ENCODE measurements at regions not wholly inside any gene's neighbourhood (a gene's known extent, or its start where the extent isn't known, plus 50 kb on each side); places are given as distances from the start of the nearest gene placed in this dataset.
"Not testable (repeated sequence)": the region's sequence is repeated elsewhere in the genome, so short reads cannot be mapped to it uniquely, and the experiment has no call there.

GRCh38 chr2:192971981-192972380 lies 777.2 kb upstream of the TMEFF2 start:
- DNase-seq = no peak

- DNase-seq = no peak
These were observed 774.3 kb upstream of the TMEFF2 start for GRCh38 chr2:192969055-192969454.

GRCh38 chr2:192960945-192961344 lies 766.2 kb upstream of the TMEFF2 start:
- no peak for DNase-seq

- not testable (repeated sequence) for DNase-seq
These were observed 763.9 kb upstream of the TMEFF2 start for GRCh38 chr2:192958615-192959014.

- no peak for DNase-seq
These were observed 762.7 kb upstream of the TMEFF2 start for GRCh38 chr2:192957425-192957824.

GRCh38 chr2:192953116-192953515 lies 758.4 kb upstream of the TMEFF2 start:
- no peak for DNase-seq

GRCh38 chr2:192952245-192952644 lies 757.5 kb upstream of the TMEFF2 start:
- no peak for DNase-seq

- DNase-seq = no peak
These were observed 753.6 kb upstream of the TMEFF2 start for GRCh38 chr2:192948316-192948715.

- DNase-seq = no peak
These were observed 752.6 kb upstream of the TMEFF2 start for GRCh38 chr2:192947352-192947751.

GRCh38 chr2:192940767-192941166 lies 746.0 kb upstream of the TMEFF2 start:
- DNase-seq = no peak

GRCh38 chr2:192932376-192932775 lies 737.6 kb upstream of the TMEFF2 start:
- no peak for DNase-seq

GRCh38 chr2:192921631-192922030 lies 726.9 kb upstream of the TMEFF2 start:
- DNase-seq = not testable (repeated sequence)

GRCh38 chr2:192901446-192901845 lies 706.7 kb upstream of the TMEFF2 start:
- no peak for DNase-seq

- no peak for DNase-seq
These were observed 704.7 kb upstream of the TMEFF2 start for GRCh38 chr2:192899466-192899865.

- DNase-seq = not testable (repeated sequence)
These were observed 699.2 kb upstream of the TMEFF2 start for GRCh38 chr2:192893976-192894375.

- no peak for DNase-seq
These were observed 693.4 kb upstream of the TMEFF2 start for GRCh38 chr2:192888109-192888508.

- DNase-seq = no peak
These were observed 692.6 kb upstream of the TMEFF2 start for GRCh38 chr2:192887337-192887736.

GRCh38 chr2:192886636-192887035 lies 691.9 kb upstream of the TMEFF2 start:
- no peak for DNase-seq

GRCh38 chr2:192885569-192886160 lies 690.9 kb upstream of the TMEFF2 start:
- DNase-seq = no peak

- DNase-seq = no peak
These were observed 682.4 kb upstream of the TMEFF2 start for GRCh38 chr2:192877159-192877558.

- DNase-seq = no peak
These were observed 682.0 kb upstream of the TMEFF2 start for GRCh38 chr2:192876698-192877097.

- no peak for DNase-seq
These were observed 660.0 kb upstream of the TMEFF2 start for GRCh38 chr2:192854706-192855105.

GRCh38 chr2:192854031-192854430 lies 659.3 kb upstream of the TMEFF2 start:
- no peak for DNase-seq

GRCh38 chr2:192828947-192829346 lies 634.2 kb upstream of the TMEFF2 start:
- DNase-seq = no peak

- DNase-seq = no peak
These were observed 633.4 kb upstream of the TMEFF2 start for GRCh38 chr2:192828175-192828574.

- DNase-seq = no peak
These were observed 633.0 kb upstream of the TMEFF2 start for GRCh38 chr2:192827735-192828134.

All from activated CD4-positive, alpha-beta T cell treated with anti-CD3 and anti-CD28 coated beads, Interleukin-10, Interleukin-2, amounts not matched to agents 100 ng/mL and 50 ng/mL, durations not matched to agents 16 hours and 8 hours (primary cell).